ENCODE measurements at regions not wholly inside any gene's neighbourhood (a gene's known extent, or its start where the extent isn't known, plus 50 kb on each side); places are given as distances from the start of the nearest gene placed in this dataset.

GRCh38 chr4:71945791-71946190, 86.0 kb upstream of the NPFFR2 start:
- no peak for DNase-seq (ENCODE audit: extremely low spot score, unreplicated experiment)
- no peak for TF ChIP-seq CTCF (IDR thresholded peaks at IDR 0.05)
- Mint-ChIP-seq H3K27ac (ENCODE audit: unreplicated experiment) (no peak overlapping the region), H3K4me1 (ENCODE audit: unreplicated experiment) (no peaks in the 10 kb centered on the region), H3K36me3 (ENCODE audit: unreplicated experiment) (no peaks in the 10 kb centered on the region), H3K4me3 (ENCODE audit: unreplicated experiment) (no peak overlapping the region), H3K27me3 (ENCODE audit: unreplicated experiment) (peaks cover 7% of the 10 kb centered on the region), H3K9me3 (ENCODE audit: unreplicated experiment) (peaks cover 10% of the 10 kb centered on the region)

- no peaks in the 10 kb centered on the region for H3K27me3 Mint-ChIP-seq (ENCODE audit: unreplicated experiment)
- H3K9me3 Mint-ChIP-seq (ENCODE audit: unreplicated experiment), result no peaks in the 10 kb centered on the region
- H3K36me3 Mint-ChIP-seq (ENCODE audit: unreplicated experiment), result no peaks in the 10 kb centered on the region
- no peak for TF ChIP-seq CTCF (IDR thresholded peaks at IDR 0.05)
- no peak for DNase-seq (ENCODE audit: extremely low spot score, unreplicated experiment)
- H3K4me3 Mint-ChIP-seq (ENCODE audit: unreplicated experiment), result no peak overlapping the region
- no peaks in the 10 kb centered on the region for H3K4me1 Mint-ChIP-seq (ENCODE audit: unreplicated experiment)
- no peak overlapping the region for H3K27ac Mint-ChIP-seq (ENCODE audit: unreplicated experiment)
Measured at GRCh38 chr4:71958978-71959377, 72.8 kb upstream of the NPFFR2 start.

GRCh38 chr4:71962622-71963264, 69.1 kb upstream of the NPFFR2 start:
- H3K4me1 Mint-ChIP-seq (ENCODE audit: unreplicated experiment), result no peaks in the 10 kb centered on the region
- no peak for DNase-seq (ENCODE audit: extremely low spot score, unreplicated experiment)

GRCh38 chr4:71974681-71975080, 57.1 kb upstream of the NPFFR2 start:
- H3K4me1 Mint-ChIP-seq (ENCODE audit: unreplicated experiment), result no peaks in the 10 kb centered on the region
- no peak for TF ChIP-seq CTCF (IDR thresholded peaks at IDR 0.05)
- no peaks in the 10 kb centered on the region for H3K36me3 Mint-ChIP-seq (ENCODE audit: unreplicated experiment)
- no peaks in the 10 kb centered on the region for H3K27me3 Mint-ChIP-seq (ENCODE audit: unreplicated experiment)
- H3K27ac Mint-ChIP-seq (ENCODE audit: unreplicated experiment), result no peak overlapping the region
- no peaks in the 10 kb centered on the region for H3K9me3 Mint-ChIP-seq (ENCODE audit: unreplicated experiment)
- H3K4me3 Mint-ChIP-seq (ENCODE audit: unreplicated experiment), result no peak overlapping the region
- no peak for DNase-seq (ENCODE audit: extremely low spot score, unreplicated experiment)

More at GRCh38 chr4:71962622-71963264, 69.1 kb upstream of the NPFFR2 start:
- H3K9me3 Mint-ChIP-seq (ENCODE audit: unreplicated experiment), result no peaks in the 10 kb centered on the region
- no peak overlapping the region for H3K27ac Mint-ChIP-seq (ENCODE audit: unreplicated experiment)
- no peak overlapping the region for H3K4me3 Mint-ChIP-seq (ENCODE audit: unreplicated experiment)
- no peaks in the 10 kb centered on the region for H3K27me3 Mint-ChIP-seq (ENCODE audit: unreplicated experiment)
- no peak for TF ChIP-seq CTCF (IDR thresholded peaks at IDR 0.05)
- H3K36me3 Mint-ChIP-seq (ENCODE audit: unreplicated experiment), result no peaks in the 10 kb centered on the region

- no peak for TF ChIP-seq CTCF (IDR thresholded peaks at IDR 0.05)
- no peaks in the 10 kb centered on the region for H3K36me3 Mint-ChIP-seq (ENCODE audit: unreplicated experiment)
- H3K9me3 Mint-ChIP-seq (ENCODE audit: unreplicated experiment), result no peaks in the 10 kb centered on the region
- DNase-seq (ENCODE audit: extremely low spot score, unreplicated experiment), result no peak
- no peak overlapping the region for H3K27ac Mint-ChIP-seq (ENCODE audit: unreplicated experiment)
- no peaks in the 10 kb centered on the region for H3K4me1 Mint-ChIP-seq (ENCODE audit: unreplicated experiment)
- H3K4me3 Mint-ChIP-seq (ENCODE audit: unreplicated experiment), result no peak overlapping the region
- no peaks in the 10 kb centered on the region for H3K27me3 Mint-ChIP-seq (ENCODE audit: unreplicated experiment)
Measured at GRCh38 chr4:71976523-71976922, 55.3 kb upstream of the NPFFR2 start.

All from osteocyte (in vitro differentiated cells).